ENCODE measurements at regions not wholly inside any gene's neighbourhood (a gene's known extent, or its start where the extent isn't known, plus 50 kb on each side); places are given as distances from the start of the nearest gene placed in this dataset.

GRCh38 chr10:10911035-10911434 is 106.6 kb upstream of the CELF2 start:
- Mint-ChIP-seq H3K27me3 (peaks cover 56% of the 10 kb centered on the region), H3K27ac (ENCODE audit: low read depth) (no peak overlapping the region), H3K4me1 (no peaks in the 10 kb centered on the region), H3K36me3 (ENCODE audit: insufficient read depth) (no peaks in the 10 kb centered on the region), H3K9me3 (no peaks in the 10 kb centered on the region), H3K4me3 (no peak overlapping the region)
- no peak for DNase-seq (ENCODE audit: low spot score in 2 of 2)
- ATAC-seq (replicated peaks; ENCODE audit: extremely low read depth, poor library complexity, severe bottlenecking) = no peak

DNA sequence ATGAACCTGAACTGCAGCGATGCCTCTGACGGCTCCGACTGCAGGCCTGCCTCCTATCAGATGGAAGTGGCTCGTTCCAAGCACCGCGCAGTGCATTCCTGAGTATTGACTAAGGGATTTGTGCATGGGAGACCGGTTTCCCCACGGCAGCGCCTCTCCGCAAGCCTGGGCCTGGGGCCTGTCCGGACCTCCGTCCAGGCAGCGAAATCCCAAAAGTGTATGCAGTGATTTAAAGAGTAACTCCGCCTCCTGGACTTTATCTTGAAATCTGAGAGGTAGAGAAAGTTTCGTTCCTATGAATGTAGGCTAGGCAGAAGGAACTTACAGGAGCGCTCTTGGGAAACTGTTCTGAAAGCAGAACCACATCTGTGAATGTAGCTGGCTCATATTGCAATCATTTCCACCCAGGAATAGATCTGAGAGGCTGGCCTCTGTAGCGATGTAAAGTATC is 106.2 kb upstream of the CELF2 start:
- Mint-ChIP-seq H3K27me3 (peaks cover 56% of the 10 kb centered on the region), H3K4me1 (no peaks in the 10 kb centered on the region), H3K4me3 (no peak overlapping the region), H3K27ac (ENCODE audit: low read depth) (no peak overlapping the region), H3K9me3 (no peaks in the 10 kb centered on the region), H3K36me3 (ENCODE audit: insufficient read depth) (no peaks in the 10 kb centered on the region)
- DNase-seq (ENCODE audit: low spot score in 2 of 2) (no peak), ATAC-seq (replicated peaks; ENCODE audit: extremely low read depth, poor library complexity, severe bottlenecking) (no peak)

GRCh38 chr10:10914144-10914543 is 103.5 kb upstream of the CELF2 start:
- DNase-seq (ENCODE audit: low spot score in 2 of 2) = no peak
- no peaks in the 10 kb centered on the region for H3K9me3 Mint-ChIP-seq
- no peak for ATAC-seq (replicated peaks; ENCODE audit: extremely low read depth, poor library complexity, severe bottlenecking)
- peaks cover 53% of the 10 kb centered on the region for H3K27me3 Mint-ChIP-seq
- H3K4me3 Mint-ChIP-seq = no peak overlapping the region
- H3K27ac Mint-ChIP-seq (ENCODE audit: low read depth) = no peak overlapping the region
- no peaks in the 10 kb centered on the region for H3K36me3 Mint-ChIP-seq (ENCODE audit: insufficient read depth)
- no peaks in the 10 kb centered on the region for H3K4me1 Mint-ChIP-seq

DNA sequence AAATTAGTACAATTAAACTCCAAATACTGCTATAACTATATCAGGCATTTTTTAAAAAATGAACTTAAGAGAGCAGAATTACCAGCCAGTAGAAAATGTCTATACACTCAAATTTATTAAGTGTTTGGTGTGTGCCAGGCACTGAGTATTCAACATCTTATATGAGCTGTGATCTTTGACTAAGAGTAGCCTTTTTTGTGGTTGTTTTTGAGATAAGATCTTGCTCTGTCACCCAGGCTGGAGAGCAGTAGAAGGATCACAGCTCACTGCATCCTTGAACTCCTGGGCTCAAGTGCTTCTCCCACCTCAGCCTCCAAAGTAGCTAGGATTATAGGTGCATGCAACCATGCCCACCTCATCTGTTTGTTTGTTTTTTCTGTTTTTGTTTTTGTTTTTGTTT is 102.5 kb upstream of the CELF2 start:
- ATAC-seq (replicated peaks; ENCODE audit: extremely low read depth, poor library complexity, severe bottlenecking) = no peak
- no peak overlapping the region for H3K27ac Mint-ChIP-seq (ENCODE audit: low read depth)
- H3K9me3 Mint-ChIP-seq = no peaks in the 10 kb centered on the region
- H3K4me3 Mint-ChIP-seq = no peak overlapping the region
- H3K4me1 Mint-ChIP-seq = no peaks in the 10 kb centered on the region
- H3K27me3 Mint-ChIP-seq = peaks cover 51% of the 10 kb centered on the region
- no peak for DNase-seq (ENCODE audit: low spot score in 2 of 2)
- H3K36me3 Mint-ChIP-seq (ENCODE audit: insufficient read depth) = no peaks in the 10 kb centered on the region

DNA sequence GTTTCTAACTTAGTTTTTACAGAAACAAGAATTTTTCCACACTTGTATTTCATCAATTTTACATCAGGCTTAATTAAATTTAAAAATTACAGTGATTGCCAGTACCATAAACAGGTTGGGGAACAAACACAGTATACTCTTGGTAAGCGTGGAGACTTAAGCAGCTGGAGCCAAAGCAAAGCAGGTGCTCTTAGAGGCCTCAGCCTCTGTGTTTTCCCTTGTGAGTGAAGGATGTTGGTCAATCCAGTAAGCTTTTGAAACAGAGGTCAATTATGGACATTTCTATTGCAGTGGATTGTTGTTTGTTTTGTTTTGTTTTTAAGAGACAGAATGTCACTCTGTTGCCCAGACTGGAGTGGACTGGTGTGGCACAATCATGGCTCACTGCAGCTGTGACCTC is 100.6 kb upstream of the CELF2 start:
- Mint-ChIP-seq H3K27me3 (peaks cover 55% of the 10 kb centered on the region), H3K4me3 (no peak overlapping the region), H3K9me3 (no peaks in the 10 kb centered on the region), H3K4me1 (peaks cover 5% of the 10 kb centered on the region), H3K36me3 (ENCODE audit: insufficient read depth) (no peaks in the 10 kb centered on the region), H3K27ac (ENCODE audit: low read depth) (no peak overlapping the region)
- no peak for ATAC-seq (replicated peaks; ENCODE audit: extremely low read depth, poor library complexity, severe bottlenecking)
- DNase-seq (ENCODE audit: low spot score in 2 of 2) = no peak

GRCh38 chr10:10919976-10920375 is 97.7 kb upstream of the CELF2 start:
- Mint-ChIP-seq H3K36me3 (ENCODE audit: insufficient read depth) (no peaks in the 10 kb centered on the region), H3K27me3 (peaks cover 39% of the 10 kb centered on the region), H3K4me3 (no peak overlapping the region), H3K4me1 (peaks cover 5% of the 10 kb centered on the region), H3K27ac (ENCODE audit: low read depth) (no peak overlapping the region), H3K9me3 (no peaks in the 10 kb centered on the region)
- no peak for DNase-seq (ENCODE audit: low spot score in 2 of 2)
- ATAC-seq (replicated peaks; ENCODE audit: extremely low read depth, poor library complexity, severe bottlenecking) = no peak

GRCh38 chr10:10921826-10922461 is 95.7 kb upstream of the CELF2 start:
- Mint-ChIP-seq H3K36me3 (ENCODE audit: insufficient read depth) (no peaks in the 10 kb centered on the region), H3K27me3 (peaks cover 50% of the 10 kb centered on the region), H3K4me3 (no peak overlapping the region), H3K4me1 (peaks cover 5% of the 10 kb centered on the region), H3K27ac (ENCODE audit: low read depth) (no peak overlapping the region), H3K9me3 (no peaks in the 10 kb centered on the region)
- DNase-seq (ENCODE audit: low spot score in 2 of 2) = no peak
- no peak for ATAC-seq (replicated peaks; ENCODE audit: extremely low read depth, poor library complexity, severe bottlenecking)

DNA sequence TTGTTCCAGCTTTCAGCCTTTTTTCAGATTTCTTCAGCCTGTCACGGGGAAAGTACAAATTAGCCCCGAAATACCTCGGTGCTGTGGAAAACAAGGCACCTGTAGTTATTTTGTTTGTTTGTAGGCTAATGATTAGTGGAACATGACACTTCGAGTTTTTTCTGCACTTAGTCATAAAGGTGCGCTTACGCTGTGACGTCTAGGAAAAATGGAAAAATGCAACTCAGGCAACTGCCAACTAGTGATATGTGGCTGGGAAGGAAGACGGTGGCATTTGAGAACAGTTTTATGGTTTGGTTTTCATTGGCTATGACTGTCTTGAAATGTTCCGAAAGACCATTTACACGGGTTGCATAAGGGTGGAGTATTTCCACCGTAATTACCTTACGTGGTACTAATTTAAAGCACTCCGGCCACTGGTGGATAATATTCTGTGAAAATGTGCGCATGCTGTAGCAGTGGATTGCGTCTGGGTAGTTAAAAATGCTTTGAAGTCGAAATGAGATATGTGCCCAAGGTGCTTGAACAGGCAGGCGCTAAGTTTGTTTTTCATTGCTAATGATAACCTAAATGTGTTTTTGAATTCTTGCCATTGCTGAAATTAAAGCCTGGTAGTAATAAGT is 94.5 kb upstream of the CELF2 start:
- DNase-seq (ENCODE audit: low spot score in 2 of 2) = no peak
- Mint-ChIP-seq H3K27ac (ENCODE audit: low read depth) (no peak overlapping the region), H3K4me1 (peaks cover 5% of the 10 kb centered on the region), H3K4me3 (no peak overlapping the region), H3K9me3 (no peaks in the 10 kb centered on the region), H3K27me3 (peaks cover 62% of the 10 kb centered on the region), H3K36me3 (ENCODE audit: insufficient read depth) (no peaks in the 10 kb centered on the region)
- ATAC-seq (replicated peaks; ENCODE audit: extremely low read depth, poor library complexity, severe bottlenecking) = no peak

DNA sequence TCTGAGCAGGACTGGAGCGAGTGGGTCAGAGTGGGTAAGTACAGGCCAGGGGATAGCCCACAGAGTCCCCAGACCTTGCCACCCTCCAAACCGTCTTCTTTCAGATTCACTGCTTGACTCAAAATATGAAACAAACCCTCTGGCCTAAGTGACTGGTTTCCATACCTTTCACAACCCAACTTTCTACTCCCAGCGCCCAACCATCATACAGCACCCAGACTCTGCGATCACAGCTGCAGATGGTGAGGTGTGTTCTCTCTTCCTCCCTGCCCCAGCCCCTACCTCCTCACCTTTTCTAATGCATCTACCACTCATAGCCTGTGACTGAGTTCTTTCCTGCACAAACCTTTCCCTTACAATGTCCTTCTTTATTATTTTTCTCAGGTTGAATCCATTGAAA is 92.0 kb upstream of the CELF2 start:
- DNase-seq (ENCODE audit: low spot score in 2 of 2) (no peak), ATAC-seq (replicated peaks; ENCODE audit: extremely low read depth, poor library complexity, severe bottlenecking) (no peak)
- Mint-ChIP-seq H3K9me3 (no peaks in the 10 kb centered on the region), H3K4me3 (no peak overlapping the region), H3K27ac (ENCODE audit: low read depth) (no peak overlapping the region), H3K27me3 (peaks cover 67% of the 10 kb centered on the region), H3K4me1 (peaks cover under 1% of the 10 kb centered on the region), H3K36me3 (ENCODE audit: insufficient read depth) (no peaks in the 10 kb centered on the region)

DNA sequence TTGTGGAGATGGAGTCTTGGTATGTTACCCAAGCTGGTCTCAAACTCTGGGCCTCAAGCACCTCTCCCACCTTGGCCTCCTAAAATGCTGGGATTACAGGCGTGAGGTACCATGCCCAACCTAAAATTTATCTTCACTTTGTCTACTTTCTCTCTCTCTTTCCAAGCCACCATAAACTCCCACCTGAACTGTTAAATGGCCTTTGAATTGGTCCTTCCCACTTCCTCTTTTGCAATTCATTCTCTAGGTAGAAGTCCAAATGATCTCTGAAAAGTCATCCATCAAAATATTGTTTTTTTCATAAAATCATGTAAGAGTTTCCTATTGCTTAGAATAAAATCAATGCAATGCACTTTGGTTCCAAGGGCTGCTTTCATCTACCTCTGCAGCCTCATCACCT is 90.1 kb upstream of the CELF2 start:
- Mint-ChIP-seq H3K27me3 (peaks cover 59% of the 10 kb centered on the region), H3K27ac (ENCODE audit: low read depth) (no peak overlapping the region), H3K4me1 (no peaks in the 10 kb centered on the region), H3K9me3 (no peaks in the 10 kb centered on the region), H3K36me3 (ENCODE audit: insufficient read depth) (no peaks in the 10 kb centered on the region), H3K4me3 (no peak overlapping the region)
- DNase-seq (ENCODE audit: low spot score in 2 of 2) (no peak), ATAC-seq (replicated peaks; ENCODE audit: extremely low read depth, poor library complexity, severe bottlenecking) (no peak)

DNA sequence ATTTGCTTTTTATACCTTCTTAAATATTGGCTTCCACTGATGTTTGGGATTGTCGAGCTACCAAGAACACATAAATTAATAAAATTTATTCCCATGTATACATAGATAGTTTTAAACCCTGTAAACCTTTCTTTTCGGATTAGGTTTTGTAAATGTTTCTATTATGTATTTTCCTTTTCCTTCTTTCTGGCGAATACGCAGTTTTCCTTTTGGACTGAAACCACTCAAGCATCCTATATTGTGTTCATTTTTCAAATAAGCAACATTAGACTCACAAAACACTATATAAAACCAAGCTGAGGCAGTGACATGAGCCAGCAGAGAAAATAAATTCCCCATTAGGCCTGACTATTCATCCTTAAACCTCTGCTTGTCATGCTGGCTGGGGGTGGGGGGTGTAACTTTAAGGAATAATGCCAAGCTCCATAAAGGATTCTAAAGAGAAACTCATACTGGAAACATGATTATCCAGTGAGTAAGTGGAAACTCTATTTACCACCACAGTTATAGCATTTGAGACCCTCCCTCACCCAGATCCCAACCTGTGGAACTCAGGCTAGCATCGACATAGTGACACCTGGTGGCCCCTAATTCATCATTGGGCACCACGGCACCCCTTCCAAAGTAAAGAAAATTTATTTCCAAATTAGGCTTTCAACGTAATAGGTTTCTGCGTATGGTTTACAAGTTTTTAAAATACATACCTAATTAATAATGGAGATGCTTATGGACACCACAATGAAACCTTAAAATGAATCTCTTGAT is 86.5 kb upstream of the CELF2 start:
- H3K4me1 Mint-ChIP-seq = no peaks in the 10 kb centered on the region
- H3K9me3 Mint-ChIP-seq = no peaks in the 10 kb centered on the region
- ATAC-seq (replicated peaks; ENCODE audit: extremely low read depth, poor library complexity, severe bottlenecking) (no peak), DNase-seq (ENCODE audit: low spot score in 2 of 2) (no peak)
- no peak overlapping the region for H3K4me3 Mint-ChIP-seq
- no peak overlapping the region for H3K27ac Mint-ChIP-seq (ENCODE audit: low read depth)
- H3K36me3 Mint-ChIP-seq (ENCODE audit: insufficient read depth) = no peaks in the 10 kb centered on the region
- H3K27me3 Mint-ChIP-seq = peaks cover 68% of the 10 kb centered on the region

GRCh38 chr10:10935032-10935431 is 82.6 kb upstream of the CELF2 start:
- Mint-ChIP-seq H3K4me1 (no peaks in the 10 kb centered on the region), H3K36me3 (ENCODE audit: insufficient read depth) (no peaks in the 10 kb centered on the region), H3K9me3 (no peaks in the 10 kb centered on the region), H3K4me3 (no peak overlapping the region), H3K27ac (ENCODE audit: low read depth) (no peak overlapping the region), H3K27me3 (peaks cover 48% of the 10 kb centered on the region)
- ATAC-seq (replicated peaks; ENCODE audit: extremely low read depth, poor library complexity, severe bottlenecking) (no peak), DNase-seq (ENCODE audit: low spot score in 2 of 2) (no peak)

DNA sequence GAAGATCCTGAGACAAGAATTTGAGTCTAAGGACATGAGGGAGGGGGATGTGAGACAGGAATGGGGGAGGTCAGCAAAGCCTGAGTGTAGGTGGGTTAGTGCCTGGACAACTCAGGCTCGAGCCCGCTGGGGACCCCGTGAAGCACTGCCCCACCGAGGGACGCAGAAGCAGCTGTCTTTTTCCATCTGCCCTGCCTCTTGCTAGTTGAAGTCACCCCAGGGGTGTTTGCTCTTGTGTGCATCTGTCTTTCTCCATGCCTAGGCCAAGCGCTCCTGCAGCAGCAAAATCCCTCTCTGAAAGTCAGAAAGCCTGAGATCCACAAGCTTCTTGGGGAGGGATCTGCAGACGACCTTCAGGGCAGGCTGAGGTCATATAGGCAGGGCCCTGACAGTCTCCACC is 79.0 kb upstream of the CELF2 start:
- Mint-ChIP-seq H3K27me3 (peaks cover 64% of the 10 kb centered on the region), H3K36me3 (ENCODE audit: insufficient read depth) (no peaks in the 10 kb centered on the region), H3K4me1 (no peaks in the 10 kb centered on the region), H3K9me3 (no peaks in the 10 kb centered on the region), H3K4me3 (no peak overlapping the region), H3K27ac (ENCODE audit: low read depth) (no peak overlapping the region)
- no peak for ATAC-seq (replicated peaks; ENCODE audit: extremely low read depth, poor library complexity, severe bottlenecking)
- no peak for DNase-seq (ENCODE audit: low spot score in 2 of 2)
